Psoas muscle (tissue), 7 donors: ENCODE measurements at regions not wholly inside any gene's neighbourhood (a gene's known extent, or its start where the extent isn't known, plus 50 kb on each side); places are given as distances from the start of the nearest gene placed in this dataset.

Source experiments
- ATAC-seq, 4 donors: fragments of 200-7000 bp; cut with Tn5 transposase; one replicate each; pipeline ENCODE4 v1.9.1; 2020; ENCODE audit warnings: moderate library complexity in 3 of 4, mild to moderate bottlenecking in 2 of 4
- DNase-seq, 2 donors: peaks; one replicate each; pipeline ENCODE4 v3.0.0-alpha.2; 2020
- H3K27ac ChIP-seq: fragments of 200-600 bp; one replicate; pipeline ENCODE4 v1.8.0; 2022
- H3K27me3 ChIP-seq, 3 donors: fragments of 200-600 bp in 1 of 3; one replicate each; pipeline versions ENCODE4 v1.6.1 to v1.8.0; 2013 to 2022; ENCODE audit warnings: low read length in 2 of 3, mild to moderate bottlenecking in 2 of 3, moderate library complexity in 1 of 3; ENCODE audit not compliant: insufficient read depth in 3 of 3
- H3K36me3 ChIP-seq, 2 donors: fragments of 200-600 bp in 1 of 2; one replicate each; pipeline versions ENCODE4 v1.6.1 to v1.8.0; 2013 to 2022; ENCODE audit warnings: low read depth in 1 of 2, mild to moderate bottlenecking in 1 of 2, moderate library complexity in 1 of 2; ENCODE audit not compliant: insufficient read depth in 1 of 2
- H3K4me1 ChIP-seq: fragments of 200-600 bp; one replicate; pipeline ENCODE4 v1.8.0; 2022
- H3K4me3 ChIP-seq: fragments of 200-600 bp; one replicate; pipeline ENCODE4 v1.8.0; 2022; ENCODE audit warnings: mild to moderate bottlenecking
- H3K9me3 ChIP-seq: fragments of 200-600 bp; one replicate; pipeline ENCODE4 v1.8.0; 2022
- CTCF ChIP-seq: fragments of 200-600 bp; IDR thresholded peaks from one replicate; pipeline ENCODE4 v1.8.0; 2022; ENCODE audit warnings: antibody characterized with exemption
- WGBS, 3 donors: extraction: QIAGEN DNeasy Blood & Tissue Kit; methylation state at CpG; one replicate each; pipeline versions ENCODE4 v1.1.6 to v1.1.7; 2013; 5-methylcytosine and 5-hydroxymethylcytosine counted together
- intact Hi-C, 2 donors: fragments of 100-400 bp; cut with DNase I; formaldehyde crosslinking; loops; one replicate each; pipeline versions ENCODE4 v1.11.0 to v1.14.2; 2022
- donor health status: healthy with polysubstance abuse.
- donor health status: DM: no; HTN: no; CAD: no; lungs with moderate emphysema.
- donor health status: Bipolar disorder and iron deficiency.
- donor health status: healthy.
- donor health status: DM: yes; HTN: yes; CAD: no.
- donor health status: DM: no; HTN: no; CAD: no.
- donor health status: DM: yes; HTN: yes; CAD: no.

GRCh38 chr4:111648056-111648455 is 497.2 kb upstream of the FAM241A start:
- WGBS, 3 donors: 71 to 81% (median 75%) methylated on average over 5 of the region's 5 CpGs
- Histone ChIP-seq H3K36me3 (no peaks in the 10 kb centered on the region), H3K27me3 (peaks cover 0 to 2% (median 0%) of the 10 kb centered on the region in 3 donors), H3K4me1 (no peaks in the 10 kb centered on the region), H3K27ac (no peak overlapping the region), H3K4me3 (no peak overlapping the region), H3K9me3 (no peaks in the 10 kb centered on the region)
- no peak for TF ChIP-seq CTCF
- ATAC-seq: no peak
- intact Hi-C loops: no loop called here
- DNase-seq: no peak

DNA sequence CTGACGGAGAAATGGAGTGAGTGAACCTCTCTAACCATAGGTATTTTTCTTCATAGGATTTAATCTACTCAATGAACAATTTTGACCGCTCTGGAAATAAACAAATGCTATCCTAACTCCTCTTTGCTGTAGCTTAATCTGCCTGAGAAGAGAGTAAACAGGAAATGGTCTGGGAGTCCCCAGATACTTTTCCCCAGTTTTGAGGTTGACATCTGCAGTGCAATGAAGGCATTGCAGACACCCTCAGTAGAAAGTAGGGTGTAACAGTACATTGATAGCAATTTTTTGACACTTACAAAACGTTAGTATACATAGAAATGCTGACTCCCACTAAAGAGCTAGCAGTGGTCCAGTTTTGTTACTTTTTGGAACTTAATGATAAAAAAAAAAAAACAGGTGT is 495.9 kb upstream of the FAM241A start:
- H3K27ac ChIP-seq: no peak overlapping the region
- no peak overlapping the region for H3K4me3 ChIP-seq
- H3K36me3 ChIP-seq: no peaks in the 10 kb centered on the region
- DNase-seq (no peak), ATAC-seq (no peak)
- TF ChIP-seq CTCF: no peak
- no peaks in the 10 kb centered on the region for H3K4me1 ChIP-seq
- intact Hi-C loops: no loop called here
- WGBS, 3 donors: 66 to 74% (median 73%) methylated on average over 3 of the region's 3 CpGs
- H3K9me3 ChIP-seq: no peaks in the 10 kb centered on the region
- H3K27me3 ChIP-seq: peaks cover 0 to 2% (median 0%) of the 10 kb centered on the region in 3 donors

DNA sequence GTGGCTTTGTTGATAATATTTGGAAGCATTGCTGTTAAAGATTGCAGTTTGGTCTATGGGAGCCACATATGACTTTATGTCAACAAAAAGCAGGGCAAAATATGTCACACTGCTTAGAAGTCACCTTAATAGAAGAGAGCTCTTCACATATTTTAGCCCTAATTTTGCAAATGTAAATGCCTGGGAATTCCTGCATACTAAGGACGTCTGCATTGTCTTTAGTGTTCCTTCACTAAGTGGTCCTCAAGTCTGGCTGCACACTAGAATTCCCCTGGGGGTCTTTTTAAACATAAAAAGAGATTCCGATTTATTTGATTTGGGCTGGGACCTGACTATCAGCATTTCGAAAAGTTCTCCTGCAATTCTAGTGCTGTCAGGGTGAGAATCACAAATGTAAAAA is 495.1 kb upstream of the FAM241A start:
- Histone ChIP-seq H3K4me3 (no peak overlapping the region), H3K36me3 (no peaks in the 10 kb centered on the region), H3K27ac (no peak overlapping the region), H3K27me3 (peaks cover 0 to 2% (median 0%) of the 10 kb centered on the region in 3 donors), H3K9me3 (no peaks in the 10 kb centered on the region), H3K4me1 (no peaks in the 10 kb centered on the region)
- intact Hi-C loops: no loop called here
- DNase-seq: no peak
- ATAC-seq: no peak
- no peak for TF ChIP-seq CTCF
- WGBS, 3 donors: 71 to 77% (median 74%) methylated on average over 3 of the region's 3 CpGs

GRCh38 chr4:111650674-111651086 is 494.6 kb upstream of the FAM241A start:
- no peak for DNase-seq
- intact Hi-C loops: no loop called here
- no peak for TF ChIP-seq CTCF
- WGBS, 3 donors: 71 to 90% (median 79%) methylated on average over 1 of the region's 1 CpG
- Histone ChIP-seq H3K4me3 (no peak overlapping the region), H3K4me1 (no peaks in the 10 kb centered on the region), H3K27me3 (peaks cover 0 to 2% (median 0%) of the 10 kb centered on the region in 3 donors), H3K36me3 (no peaks in the 10 kb centered on the region), H3K9me3 (no peaks in the 10 kb centered on the region), H3K27ac (no peak overlapping the region)
- no peak for ATAC-seq

GRCh38 chr4:111652236-111652635 is 493.0 kb upstream of the FAM241A start:
- Histone ChIP-seq H3K4me1 (no peaks in the 10 kb centered on the region), H3K36me3 (no peaks in the 10 kb centered on the region), H3K4me3 (no peak overlapping the region), H3K27me3 (peaks cover 0 to 2% (median 0%) of the 10 kb centered on the region in 3 donors), H3K9me3 (no peaks in the 10 kb centered on the region), H3K27ac (no peak overlapping the region)
- ATAC-seq: no peak
- intact Hi-C loops: no loop called here
- 68 to 80% (median 80%) methylated on average over 5 of the region's 5 CpGs for WGBS, 3 donors
- no peak for DNase-seq
- no peak for TF ChIP-seq CTCF
